Endothelial cell of umbilical vein (primary cell): ENCODE measurements at regions not wholly inside any gene's neighbourhood (a gene's known extent, or its start where the extent isn't known, plus 50 kb on each side); places are given as distances from the start of the nearest gene placed in this dataset.

Source experiments
- BruUV-seq: library from RNA; stranded (reverse); fragments of 400-500 nt; replicated peaks from 2 replicates; lab custom pipeline; 2021; lab: Mats Ljungman, UMichigan
- CTCF ChIA-PET: fragments of 300-600, 350-600 bp; sonication (Branson Sonifier 250); formaldehyde crosslinking; loops from one replicate; lab custom pipeline; 2021; ENCODE audit warnings: antibody characterized with exemption, inconsistent platforms; lab: Charles Lee
- POLR2A ChIA-PET: fragments of 300-600, 350-600 bp; sonication (Branson Sonifier 250); formaldehyde crosslinking; loops from one replicate; lab custom pipeline; 2021; ENCODE audit warnings: antibody characterized with exemption, inconsistent platforms; lab: Charles Lee
- DNase-seq: peaks from one replicate; pipeline ENCODE4 v3.0.0-alpha.2; 2011; ENCODE audit warnings: low read depth, low spot score
- FAIRE-seq: peaks from 2 replicates; lab custom pipeline; 2011; peaks lifted over from hg19 to GRCh38; lab: Jason Lieb, UNC
- H2AFZ ChIP-seq: 2 replicates; pipeline ENCODE4 v1.6.0; 2012; ENCODE audit warnings: low read depth, low read length, control low read depth, inconsistent platforms
- H3K27ac ChIP-seq: 2 replicates; pipeline ENCODE4 v1.5.1; 2011; ENCODE audit warnings: low read depth, mild to moderate bottlenecking, control low read depth, low read length, moderate library complexity; ENCODE audit not compliant: insufficient read depth
- H3K27me3 ChIP-seq, 2 experiments: 2 replicates each; pipeline versions ENCODE4 v1.6.0 to v1.6.1; 2011; ENCODE audit warnings: low read length in 2 of 2, mixed read lengths in 1 of 2; ENCODE audit not compliant: control insufficient read depth in 2 of 2, insufficient read depth in 2 of 2
- H3K36me3 ChIP-seq, 2 experiments: 2 replicates in 1 of 2; 3 replicates in 1 of 2; pipeline ENCODE4 v1.5.1; 2011; ENCODE audit warnings: low read length in 2 of 2, mild to moderate bottlenecking in 1 of 2, moderate library complexity in 1 of 2; ENCODE audit not compliant: control insufficient read depth in 2 of 2, insufficient read depth in 2 of 2; ENCODE audit errors: extremely low read depth in 1 of 2
- H3K4me1 ChIP-seq: 3 replicates; pipeline ENCODE4 v1.5.1; 2011; ENCODE audit warnings: mild to moderate bottlenecking, low read length; ENCODE audit not compliant: control insufficient read depth, insufficient read depth; ENCODE audit errors: extremely low read depth
- H3K4me2 ChIP-seq: 2 replicates; pipeline ENCODE4 v1.6.1; 2011; ENCODE audit warnings: low read length, control low read depth, mixed read lengths; ENCODE audit not compliant: insufficient read depth
- H3K4me3 ChIP-seq, 3 experiments: fragments of 200-600 bp in 1 of 3; sonication (generic), shearing (Covaris generic) in 1 of 3; replicated peaks in 1 of 3; 2 replicates each; pipeline ENCODE4 v1.5.1; 2011 to 2016; ENCODE audit warnings: control low read depth in 3 of 3, low read length in 3 of 3, mild to moderate bottlenecking in 2 of 3, inconsistent platforms in 1 of 3, low read depth in 1 of 3, moderate library complexity in 1 of 3; ENCODE audit not compliant: insufficient read depth in 1 of 3
- H3K79me2 ChIP-seq: 2 replicates; pipeline ENCODE4 v1.6.0; 2012; ENCODE audit warnings: low read length, inconsistent platforms; ENCODE audit not compliant: control insufficient read depth, insufficient read depth
- H3K9ac ChIP-seq: replicated peaks from 2 replicates; pipeline ENCODE3; 2011; ENCODE audit warnings: low read length, control low read depth; ENCODE audit not compliant: insufficient read depth; ENCODE audit errors: extremely low read depth
- H3K9me1 ChIP-seq: replicated peaks from 3 replicates; pipeline ENCODE4 v1.6.0; 2011; ENCODE audit warnings: mild to moderate bottlenecking, low read length; ENCODE audit not compliant: control insufficient read depth, insufficient read depth; ENCODE audit errors: extremely low read depth
- H3K9me3 ChIP-seq: replicated peaks from 2 replicates; pipeline ENCODE4 v1.5.1; 2012; ENCODE audit warnings: low read length, inconsistent platforms; ENCODE audit not compliant: control insufficient read depth, insufficient read depth
- H4K20me1 ChIP-seq: replicated peaks from 2 replicates; pipeline ENCODE3; 2011; ENCODE audit warnings: mild to moderate bottlenecking, low read length; ENCODE audit not compliant: control insufficient read depth, insufficient read depth; ENCODE audit errors: extremely low read depth
- CTCF ChIP-seq, 2 donors: IDR thresholded peaks; 1 replicate in 1 of 2; 2 replicates in 1 of 2; pipeline ENCODE4 v1.5.1; 2011; ENCODE audit warnings: low read length in 2 of 2, mild to moderate bottlenecking in 2 of 2, moderate library complexity in 2 of 2, control low read depth in 1 of 2, inconsistent platforms in 1 of 2, low read depth in 1 of 2; ENCODE audit not compliant: insufficient read depth in 1 of 2; ENCODE audit errors: extremely low read depth in 1 of 2
- EZH2 ChIP-seq: IDR thresholded peaks from 2 replicates; pipeline ENCODE4 v1.6.1; 2012; ENCODE audit warnings: borderline replicate concordance, low read depth, mild to moderate bottlenecking, moderate library complexity, low read length, inconsistent platforms; ENCODE audit not compliant: severe bottlenecking
- FOS ChIP-seq: IDR thresholded peaks from 2 replicates; pipeline ENCODE4 v1.6.1; 2011; ENCODE audit warnings: mild to moderate bottlenecking, low read length, moderate library complexity, borderline replicate concordance; ENCODE audit not compliant: insufficient read depth
- GATA2 ChIP-seq: IDR thresholded peaks from 2 replicates; pipeline ENCODE4 v1.7.0; 2011; ENCODE audit warnings: low read depth, mild to moderate bottlenecking, moderate library complexity, mixed read lengths, low read length; ENCODE audit not compliant: insufficient read length, insufficient read depth
- JUN ChIP-seq: IDR thresholded peaks from 2 replicates; pipeline ENCODE4 v1.6.1; 2011; ENCODE audit warnings: borderline replicate concordance, low read depth; ENCODE audit not compliant: insufficient read length, insufficient read depth
- MAX ChIP-seq: IDR thresholded peaks from 2 replicates; pipeline ENCODE4 v1.6.1; 2011; ENCODE audit not compliant: insufficient read depth, insufficient read length
- MYC ChIP-seq: IDR thresholded peaks from one replicate; pipeline ENCODE4 v1.6.1; 2011; ENCODE audit warnings: mild to moderate bottlenecking, low read depth, low read length
- POLR2A ChIP-seq: IDR thresholded peaks from 2 replicates; pipeline ENCODE4 v1.6.1; 2012; ENCODE audit warnings: low read depth, mild to moderate bottlenecking, control low read depth, low read length
- POLR2AphosphoS5 ChIP-seq: IDR thresholded peaks from 2 replicates; pipeline ENCODE4 v1.6.1; 2012; ENCODE audit warnings: low read depth, mild to moderate bottlenecking, control low read depth, low read length, moderate library complexity; ENCODE audit not compliant: insufficient read depth
- dilution Hi-C: fragments of 300-500 bp; cut with MboI; formaldehyde crosslinking; loops from one replicate; pipeline ENCODE4 v1.15.0; 2019; ENCODE audit warnings: low sequenced_read_pairs; ENCODE audit not compliant: extremely low pct_ligation_motif_present
- intact Hi-C: fragments of 100-400 bp; cut with micrococcal nuclease; formaldehyde crosslinking; loops from one replicate; pipeline ENCODE4 v1.10.0; 2022

DNA sequence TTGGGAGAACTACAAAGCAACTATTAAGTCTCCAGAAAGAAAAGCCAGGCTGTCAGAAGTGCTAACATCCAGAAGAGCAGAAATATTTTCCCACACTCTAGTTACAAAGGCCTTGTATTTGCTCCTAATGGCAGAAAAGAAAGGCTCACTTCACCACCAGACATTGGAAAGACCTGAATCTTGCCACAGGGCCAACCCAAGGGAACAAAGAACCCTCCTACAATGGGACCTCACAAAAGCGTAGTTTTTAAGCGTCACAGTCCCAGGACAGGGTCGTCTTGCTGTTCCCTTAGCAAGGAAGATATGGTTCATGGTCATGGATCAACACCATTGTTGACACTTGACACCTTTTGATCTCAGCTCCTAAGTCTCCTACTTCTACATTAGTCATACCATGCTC, 119.1 kb downstream of the RPS29 start:
- TF ChIP-seq POLR2AphosphoS5 (no peak), GATA2 (no peak), CTCF (IDR thresholded peaks at IDR 0.05; ENCODE audit: extremely low read depth in 1 of 2, insufficient read depth in 1 of 2, low read depth in 1 of 2, low read length in 2 of 2) (no peak), EZH2 (no peak)
- no peaks in the 10 kb centered on the region for H3K4me1 ChIP-seq
- H3K27ac ChIP-seq, result no peak overlapping the region
- no peak overlapping the region for H3K4me3 ChIP-seq
- no peak overlapping the region for H3K4me2 ChIP-seq
- no TSS peak for BruUV-seq
- no peaks in the 10 kb centered on the region for H3K9me1 ChIP-seq
- no peaks in the 10 kb centered on the region for H4K20me1 ChIP-seq
- peaks cover 1 to 6% of the 10 kb centered on the region in 2 experiments for H3K27me3 ChIP-seq
- ChIA-PET POLR2A (no interaction called here), CTCF (interaction anchor here (0.7 kb wide), 1 partner anchor 58 kb away, joined by 3 read pairs; no protein-coding TSS in a partner anchor)
- intact Hi-C loops (no loop called here), dilution Hi-C loops (no loop called here)
- H3K9ac ChIP-seq, result no peak overlapping the region
- no peaks in the 10 kb centered on the region for H3K9me3 ChIP-seq
- H2AFZ ChIP-seq, result no peak overlapping the region
- FAIRE-seq (no peak), DNase-seq (no peak)
- no peaks in the 10 kb centered on the region for H3K79me2 ChIP-seq
- H3K36me3 ChIP-seq, result no peaks in the 10 kb centered on the region

DNA sequence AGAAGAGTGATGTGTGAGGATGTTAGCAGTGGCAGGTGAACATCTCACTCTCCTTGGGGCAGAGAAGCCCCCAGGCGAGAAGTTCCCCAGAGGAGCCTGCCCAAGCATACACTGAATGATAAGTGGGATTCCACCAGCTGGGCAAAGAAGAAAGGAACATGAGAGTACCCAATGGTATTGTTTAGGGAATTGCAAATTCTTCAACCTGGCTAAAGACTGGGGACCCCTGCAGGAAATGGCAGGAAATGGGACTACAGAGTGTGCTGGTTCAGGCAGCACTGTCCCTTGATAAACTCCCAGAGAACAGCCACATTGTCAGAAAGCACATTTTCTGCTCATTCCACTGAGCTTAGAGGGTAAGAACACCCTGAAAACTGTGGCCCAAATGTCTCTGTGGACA, 121.3 kb downstream of the RPS29 start:
- Histone ChIP-seq H3K4me2 (no peak overlapping the region), H3K79me2 (no peaks in the 10 kb centered on the region), H3K9me1 (no peaks in the 10 kb centered on the region), H3K9me3 (no peaks in the 10 kb centered on the region), H3K4me3 (no peak overlapping the region), H3K27me3 (peaks cover 5 to 10% of the 10 kb centered on the region in 2 experiments), H3K36me3 (no peaks in the 10 kb centered on the region), H4K20me1 (no peaks in the 10 kb centered on the region), H2AFZ (no peak overlapping the region), H3K9ac (no peak overlapping the region), H3K4me1 (no peaks in the 10 kb centered on the region), H3K27ac (no peak overlapping the region)
- TF ChIP-seq MYC (no peak), CTCF (IDR thresholded peaks at IDR 0.05; ENCODE audit: extremely low read depth in 1 of 2, insufficient read depth in 1 of 2, low read depth in 1 of 2, low read length in 2 of 2) (no peak), POLR2A (no peak), JUN (no peak), FOS (no peak), POLR2AphosphoS5 (no peak), GATA2 (no peak), MAX (no peak), EZH2 (no peak)
- POLR2A ChIA-PET, result no interaction called here
- dilution Hi-C loops, result no loop called here
- CTCF ChIA-PET, result no interaction called here
- DNase-seq (no peak), FAIRE-seq (no peak)
- no TSS peak for BruUV-seq
- intact Hi-C loops, result loop anchor here (5.0 kb wide), 1 partner anchor 167 kb away; no protein-coding TSS in a partner anchor
